Stimulated activated CD4-positive, alpha-beta T cell treated with anti-CD3 and anti-CD28 coated beads, TNF-alpha, amount 100 ng/mL, for 1 hour (primary cell): ENCODE measurements at regions not wholly inside any gene's neighbourhood (a gene's known extent, or its start where the extent isn't known, plus 50 kb on each side); places are given as distances from the start of the nearest gene placed in this dataset.
"Not testable (repeated sequence)": the region's sequence is repeated elsewhere in the genome, so short reads cannot be mapped to it uniquely, and the experiment has no call there.

ENCODE experiments used
- DNase-seq, 3 donors: peaks; one replicate each; pipeline ENCODE4 v3.0.0-alpha.2; 2020; ENCODE audit warnings: low read depth in 3 of 3, low spot score in 1 of 3

DNA sequence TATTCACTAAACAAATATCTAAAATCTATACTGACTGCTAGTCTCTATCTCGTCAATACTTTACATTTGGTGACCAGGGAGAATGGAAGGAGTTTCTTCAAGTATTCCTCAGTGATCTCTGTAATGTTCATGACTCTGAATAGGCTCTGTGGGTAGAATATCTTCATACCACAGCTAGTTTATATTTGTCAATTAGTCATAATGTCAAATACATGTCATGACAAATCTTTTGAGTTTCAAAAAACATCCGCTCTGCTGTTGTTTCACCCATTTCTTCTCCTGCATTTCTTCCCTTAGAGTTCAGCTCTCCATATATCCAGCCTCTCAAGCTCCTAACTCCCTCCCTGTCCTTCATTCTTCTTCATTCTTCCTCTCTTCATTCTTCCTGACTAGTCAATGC lies 206.5 kb upstream of the FANCL start:
- DNase-seq: no peak

- DNase-seq: no peak
Observed at GRCh38 chr2:58441643-58442042, 200.5 kb upstream of the FANCL start.

DNA sequence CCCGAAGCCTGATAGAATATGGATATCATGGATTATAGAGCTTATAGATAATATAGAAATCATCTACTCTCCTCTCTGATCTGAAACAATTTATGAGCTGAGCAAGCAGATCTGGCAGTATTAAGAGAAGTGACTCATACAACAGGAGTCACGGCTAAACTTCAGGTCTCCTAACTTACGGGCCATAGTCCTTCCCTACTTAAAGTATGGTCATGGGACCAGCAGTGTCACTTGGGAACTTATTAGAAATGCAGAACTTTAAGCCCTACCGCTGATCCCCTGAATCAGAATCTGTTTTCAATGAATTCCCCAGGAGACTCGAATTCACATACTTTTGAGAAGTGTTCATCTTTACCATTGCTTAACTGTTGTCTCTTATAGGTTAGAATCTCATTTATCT lies 195.7 kb upstream of the FANCL start:
- DNase-seq: no peak

DNA sequence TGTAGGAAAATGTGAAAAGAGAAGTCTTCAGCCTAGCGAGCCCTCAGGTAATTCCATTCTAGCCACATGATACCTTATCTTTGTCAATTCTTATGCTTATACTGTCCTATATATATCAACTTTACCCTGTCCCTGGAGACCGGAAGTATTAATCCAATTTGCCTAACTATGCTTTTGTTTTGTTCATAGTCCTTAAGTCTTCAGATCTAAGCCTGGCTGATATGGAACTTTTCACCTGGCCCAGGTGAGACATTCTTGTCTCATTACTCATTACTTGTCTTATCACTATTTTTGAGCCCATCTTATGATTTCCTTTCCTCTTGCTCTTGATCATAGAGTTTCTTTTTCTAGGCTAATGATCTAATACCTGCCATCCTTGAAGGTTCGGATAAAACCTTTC lies 194.1 kb upstream of the FANCL start:
- no peak for DNase-seq

DNA sequence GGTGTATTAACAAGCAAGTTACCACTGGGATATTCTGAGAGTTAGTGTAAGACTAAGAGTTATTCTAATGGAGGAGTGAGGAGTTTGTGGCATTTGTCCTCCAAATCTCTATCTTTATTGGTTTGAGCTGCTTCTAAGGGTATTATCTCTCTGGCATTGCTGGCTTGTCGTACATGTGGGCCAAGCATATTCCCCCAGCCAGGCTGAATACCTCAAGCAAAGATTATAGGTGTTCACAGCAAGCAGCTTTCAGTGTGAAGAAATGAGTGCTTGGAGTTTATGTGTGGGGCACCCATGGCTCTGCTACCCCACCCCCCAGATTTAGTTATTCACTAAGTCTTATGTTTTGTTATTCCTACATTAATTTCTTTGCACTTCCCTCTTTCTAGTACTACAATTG lies 193.6 kb upstream of the FANCL start:
- no peak for DNase-seq

DNA sequence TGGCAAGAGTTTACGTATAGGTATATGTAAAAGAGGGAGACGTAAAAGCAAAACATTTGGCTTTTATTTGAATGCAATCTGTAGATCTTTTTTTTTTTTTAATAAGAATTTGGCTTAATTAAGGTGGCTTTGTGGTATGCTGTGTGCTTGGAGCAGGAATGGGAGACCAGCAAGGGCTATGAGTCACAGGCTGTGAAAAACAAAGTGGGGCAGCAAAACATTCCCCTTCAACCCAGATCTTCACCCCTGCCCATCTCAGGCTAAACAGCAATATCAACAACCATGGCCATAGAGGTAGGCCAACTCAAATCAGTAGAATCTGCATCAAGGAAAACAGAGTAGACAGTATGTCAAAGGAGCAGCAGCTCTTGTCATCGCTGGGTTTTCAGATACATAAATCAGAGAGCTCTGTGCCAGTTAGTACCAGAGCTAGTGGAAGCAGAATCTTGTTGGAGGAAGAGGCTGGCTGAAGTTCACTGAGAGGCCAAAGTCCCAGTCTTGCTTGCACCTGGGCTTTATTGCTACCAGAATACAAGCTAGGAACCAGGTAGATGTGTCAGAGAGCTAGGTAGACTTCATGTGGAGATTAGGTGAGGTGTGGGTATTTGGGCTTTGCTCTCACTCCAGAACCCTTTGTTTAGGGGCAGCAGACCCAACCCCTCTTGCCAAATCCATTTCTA lies 191.5 kb upstream of the FANCL start:
- no peak for DNase-seq

DNA sequence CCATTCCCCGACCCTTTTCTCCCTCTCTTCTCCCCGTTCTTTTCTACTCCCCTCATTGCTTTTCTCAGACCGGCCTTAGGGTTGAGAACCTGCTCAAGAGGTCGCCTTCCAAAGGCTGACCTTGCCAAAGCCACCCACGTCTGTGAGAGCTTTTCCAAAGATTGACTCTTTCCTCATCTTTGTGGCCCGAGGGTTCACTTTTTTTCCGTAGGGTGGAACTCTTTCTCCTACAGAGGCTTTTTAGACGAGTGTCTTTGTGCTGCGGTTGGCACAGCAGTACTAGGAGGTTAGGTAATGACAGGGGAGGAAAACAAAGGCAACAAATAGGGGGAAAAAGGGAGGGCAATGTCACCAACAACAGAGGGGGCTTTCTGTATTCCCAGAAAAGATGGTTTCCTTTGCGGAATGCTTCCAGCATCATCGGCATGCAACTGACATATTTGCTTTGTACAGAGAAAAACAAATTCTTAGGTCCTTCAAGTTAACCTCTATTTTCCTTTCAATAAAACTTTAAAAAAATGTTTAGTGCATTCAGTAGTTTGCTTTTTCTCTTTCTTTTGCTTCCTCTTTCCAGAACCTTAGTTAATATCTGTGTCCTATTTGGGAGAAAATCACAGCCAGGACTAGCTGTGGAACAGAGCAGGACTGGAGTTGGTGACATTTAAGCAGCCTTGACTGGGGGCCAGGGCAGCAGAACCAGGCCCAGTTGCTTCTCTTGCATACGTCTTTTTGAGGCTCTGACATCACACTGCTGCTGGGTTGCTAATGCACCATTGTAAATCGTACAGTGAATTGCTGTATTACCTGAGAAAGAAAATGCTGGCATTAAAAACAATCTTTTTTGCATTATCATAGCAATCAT lies 188.1 kb upstream of the FANCL start:
- DNase-seq: no peak

GRCh38 chr2:58428096-58429013 lies 187.2 kb upstream of the FANCL start:
- no peak for DNase-seq

DNA sequence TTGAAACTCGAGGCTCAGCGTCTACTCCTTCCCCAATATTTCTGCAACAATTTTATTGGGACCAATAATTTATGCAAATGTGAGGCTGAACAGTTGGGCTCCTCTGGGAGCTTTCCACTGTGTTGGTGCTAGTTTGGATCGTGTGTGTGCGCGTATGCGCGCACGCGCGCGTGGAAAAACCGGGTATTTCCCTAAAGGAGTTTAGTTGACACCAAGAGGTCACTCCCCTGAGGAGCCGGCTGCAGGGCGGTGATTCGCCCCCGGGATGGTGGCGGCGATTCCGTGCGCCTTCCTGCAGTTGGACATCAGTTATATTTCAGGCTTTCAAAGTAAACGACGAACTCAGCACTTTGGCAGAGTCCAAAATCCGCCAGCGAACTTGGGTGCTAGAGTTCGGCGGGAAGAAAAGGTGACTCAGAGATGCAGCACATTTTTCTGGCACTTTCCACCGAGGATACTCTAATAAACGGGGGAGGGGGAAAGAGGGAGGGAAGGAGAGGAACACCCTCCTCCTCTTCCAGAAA lies 186.5 kb upstream of the FANCL start:
- no peak for DNase-seq

GRCh38 chr2:58425368-58425767 lies 184.2 kb upstream of the FANCL start:
- DNase-seq: no peak

GRCh38 chr2:58419983-58420382 lies 178.9 kb upstream of the FANCL start:
- DNase-seq: no peak

DNA sequence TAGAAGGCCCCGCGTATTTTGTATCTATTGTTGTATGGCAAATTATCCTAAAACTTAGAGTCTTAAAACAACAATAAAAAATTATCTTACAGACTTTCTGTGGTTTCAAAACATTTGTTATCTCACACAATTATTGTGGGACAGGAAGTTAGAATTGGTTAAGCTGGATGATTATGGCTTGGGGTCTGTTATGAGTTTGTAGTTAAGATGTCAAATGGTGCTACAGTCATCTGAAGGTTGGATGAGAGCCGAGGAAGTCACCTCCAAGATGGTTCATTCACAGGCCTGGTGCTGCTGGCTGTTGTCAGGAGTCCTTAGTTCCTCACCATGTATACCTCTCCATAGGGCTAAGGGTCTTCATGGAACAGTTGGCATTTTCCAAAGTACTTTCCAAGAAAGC lies 175.6 kb upstream of the FANCL start:
- DNase-seq: no peak

GRCh38 chr2:58414506-58414905 lies 173.4 kb upstream of the FANCL start:
- no peak for DNase-seq

- no peak for DNase-seq
Observed at GRCh38 chr2:58410549-58410948, 169.4 kb upstream of the FANCL start.

GRCh38 chr2:58407487-58407886 lies 166.4 kb upstream of the FANCL start:
- DNase-seq: no peak

- DNase-seq: no peak
Observed at GRCh38 chr2:58405341-58405740, 164.2 kb upstream of the FANCL start.

- DNase-seq: no peak
Observed at GRCh38 chr2:58401936-58402335, 160.8 kb upstream of the FANCL start.

- no peak for DNase-seq
Observed at GRCh38 chr2:58398406-58398805, 157.3 kb upstream of the FANCL start.

- DNase-seq: no peak
Observed at GRCh38 chr2:58387701-58388100, 146.6 kb upstream of the FANCL start.

DNA sequence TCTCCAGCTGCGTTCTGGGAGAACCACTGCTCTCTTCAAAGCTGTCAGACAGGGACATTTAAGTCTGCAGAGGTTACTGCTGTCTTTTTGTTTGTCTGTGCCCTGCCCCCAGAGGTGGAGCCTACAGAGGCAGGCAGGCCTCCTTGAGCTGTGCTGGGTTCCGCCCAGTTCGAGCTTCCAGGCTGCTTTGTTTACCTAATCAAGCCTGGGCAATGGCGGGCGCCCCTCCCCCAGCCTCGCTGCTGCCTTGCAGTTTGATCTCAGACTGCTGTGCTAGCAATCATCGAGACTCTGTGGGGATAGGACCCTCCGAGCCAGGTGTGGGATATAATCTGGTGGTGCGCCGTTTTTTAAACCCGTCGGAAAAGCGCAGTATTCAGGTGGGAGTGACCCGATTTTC lies 145.8 kb upstream of the FANCL start:
- not testable (repeated sequence) for DNase-seq

GRCh38 chr2:58378152-58378551 lies 137.0 kb upstream of the FANCL start:
- DNase-seq: no peak
